ENCODE measurements at regions not wholly inside any gene's neighbourhood (a gene's known extent, or its start where the extent isn't known, plus 50 kb on each side); places are given as distances from the start of the nearest gene placed in this dataset.
"Not testable (repeated sequence)": the region's sequence is repeated elsewhere in the genome, so short reads cannot be mapped to it uniquely, and the experiment has no call there.

DNA sequence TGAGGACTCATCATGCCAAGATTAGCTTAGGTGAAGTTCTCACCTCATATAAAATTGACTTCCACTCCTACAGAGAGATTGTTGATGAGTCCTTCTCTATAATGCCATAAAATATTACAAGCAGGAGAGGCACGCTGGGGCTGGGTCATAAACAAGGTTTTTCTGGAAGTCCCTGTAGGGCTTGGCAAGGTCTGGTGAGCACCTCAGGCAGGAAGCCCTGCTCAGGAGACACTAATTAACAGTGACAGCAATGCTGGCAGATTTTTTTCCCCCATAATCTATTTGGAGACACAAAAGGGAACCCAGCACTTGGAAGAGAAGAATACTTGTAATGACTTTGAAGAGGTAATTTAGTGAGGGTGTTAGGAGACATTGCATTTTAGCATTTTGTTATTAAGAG, 118.7 kb downstream of the DIRAS2 start:
- WGBS: 0% methylated on average over 1 of the region's 1 CpG
- intact Hi-C loops (cut with DNase I): no loop called here
- DNase-seq (ENCODE audit: low spot score): no peak
- Histone ChIP-seq H3K27ac (no peak overlapping the region), H3K4me3 (no peak overlapping the region), H3K36me3 (no peaks in the 10 kb centered on the region), H3K4me1 (replicated peaks) (no peaks in the 10 kb centered on the region), H3K9me3 (no peaks in the 10 kb centered on the region), H3K27me3 (replicated peaks; ENCODE audit: insufficient read depth) (no peaks in the 10 kb centered on the region)
- TF ChIP-seq POLR2AphosphoS5 (IDR thresholded peaks at IDR 0.05) (no peak), POLR2A (IDR thresholded peaks at IDR 0.05) (no peak)
- TF ChIP-seq, protein P1, sequence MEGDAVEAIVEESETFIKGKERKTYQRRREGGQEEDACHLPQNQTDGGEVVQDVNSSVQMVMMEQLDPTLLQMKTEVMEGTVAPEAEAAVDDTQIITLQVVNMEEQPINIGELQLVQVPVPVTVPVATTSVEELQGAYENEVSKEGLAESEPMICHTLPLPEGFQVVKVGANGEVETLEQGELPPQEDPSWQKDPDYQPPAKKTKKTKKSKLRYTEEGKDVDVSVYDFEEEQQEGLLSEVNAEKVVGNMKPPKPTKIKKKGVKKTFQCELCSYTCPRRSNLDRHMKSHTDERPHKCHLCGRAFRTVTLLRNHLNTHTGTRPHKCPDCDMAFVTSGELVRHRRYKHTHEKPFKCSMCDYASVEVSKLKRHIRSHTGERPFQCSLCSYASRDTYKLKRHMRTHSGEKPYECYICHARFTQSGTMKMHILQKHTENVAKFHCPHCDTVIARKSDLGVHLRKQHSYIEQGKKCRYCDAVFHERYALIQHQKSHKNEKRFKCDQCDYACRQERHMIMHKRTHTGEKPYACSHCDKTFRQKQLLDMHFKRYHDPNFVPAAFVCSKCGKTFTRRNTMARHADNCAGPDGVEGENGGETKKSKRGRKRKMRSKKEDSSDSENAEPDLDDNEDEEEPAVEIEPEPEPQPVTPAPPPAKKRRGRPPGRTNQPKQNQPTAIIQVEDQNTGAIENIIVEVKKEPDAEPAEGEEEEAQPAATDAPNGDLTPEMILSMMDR (IDR thresholded peaks at IDR 0.05): no peak

DNA sequence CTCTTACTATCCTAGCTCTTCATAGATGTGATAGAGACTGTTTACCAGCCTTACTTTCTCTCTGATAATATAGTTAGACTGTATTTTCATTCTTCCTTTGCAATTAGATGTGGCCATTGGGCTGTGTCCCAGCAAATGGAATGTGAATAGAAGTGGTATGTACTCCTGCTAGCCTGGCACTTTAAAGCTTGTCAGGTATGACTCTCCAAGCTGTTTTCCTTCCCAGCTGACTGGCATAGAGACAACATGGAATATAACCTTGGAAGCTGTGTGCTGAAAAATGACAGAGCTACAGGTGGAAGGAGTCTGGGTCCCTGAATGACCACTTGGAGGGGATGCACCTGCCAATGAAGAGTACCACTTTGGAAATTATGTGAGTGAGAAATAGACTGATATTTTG, 116.2 kb downstream of the DIRAS2 start:
- Histone ChIP-seq H3K4me3 (no peak overlapping the region), H3K27ac (no peak overlapping the region), H3K4me1 (replicated peaks) (no peaks in the 10 kb centered on the region), H3K27me3 (replicated peaks; ENCODE audit: insufficient read depth) (no peaks in the 10 kb centered on the region), H3K36me3 (no peaks in the 10 kb centered on the region), H3K9me3 (no peaks in the 10 kb centered on the region)
- DNase-seq (ENCODE audit: low spot score): no peak
- TF ChIP-seq POLR2AphosphoS5 (IDR thresholded peaks at IDR 0.05): no peak
- no peak for TF ChIP-seq POLR2A (IDR thresholded peaks at IDR 0.05)
- TF ChIP-seq, protein P1 (IDR thresholded peaks at IDR 0.05): no peak
- intact Hi-C loops (cut with DNase I): no loop called here

DNA sequence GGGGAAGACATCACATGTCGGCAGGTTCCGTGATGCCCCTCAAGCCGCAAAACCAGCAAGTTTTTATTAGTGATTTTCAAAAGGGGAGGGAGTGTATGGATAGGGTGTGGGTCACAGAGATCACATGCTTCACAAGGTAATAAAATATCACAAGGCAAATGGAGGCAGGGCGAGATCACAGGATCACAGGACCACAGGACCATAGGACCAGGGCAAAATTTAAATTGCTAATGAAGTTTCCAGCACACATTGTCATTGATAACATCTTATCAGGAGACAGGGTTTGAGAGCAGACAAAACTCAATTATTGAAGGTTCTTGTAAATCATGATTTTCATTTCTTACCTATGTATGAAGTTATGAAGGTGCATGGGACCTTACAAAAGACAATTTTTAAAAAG, 106.5 kb downstream of the DIRAS2 start:
- DNase-seq (ENCODE audit: low spot score); H3K9me3 ChIP-seq; H3K4me1 ChIP-seq (replicated peaks); intact Hi-C loops (cut with DNase I); H3K27ac ChIP-seq; H3K27me3 ChIP-seq (replicated peaks; ENCODE audit: insufficient read depth); H3K4me3 ChIP-seq; H3K36me3 ChIP-seq: not testable (repeated sequence)
- 52% methylated on average over 4 of the region's 4 CpGs for WGBS

DNA sequence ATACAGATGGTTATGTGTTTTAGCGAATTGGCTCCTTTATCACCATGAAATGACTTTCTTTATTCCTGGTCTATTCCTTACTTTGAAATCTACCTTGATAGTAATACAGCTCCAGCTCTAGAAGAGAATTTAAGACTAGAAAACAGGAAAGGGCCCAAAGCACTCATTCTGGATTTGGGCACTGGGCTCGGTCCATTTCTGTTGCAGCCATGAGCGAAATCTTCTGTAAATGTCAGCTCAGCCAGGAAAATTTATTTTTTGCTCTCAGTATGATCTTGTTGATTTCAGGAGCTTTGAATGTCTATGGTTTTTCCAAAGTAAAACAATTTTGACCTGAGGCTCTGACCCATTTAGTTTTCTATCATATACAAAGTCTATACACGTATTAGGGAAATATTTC, 104.1 kb downstream of the DIRAS2 start:
- intact Hi-C loops (cut with DNase I): no loop called here
- Histone ChIP-seq H3K4me1 (replicated peaks) (no peaks in the 10 kb centered on the region), H3K36me3 (no peaks in the 10 kb centered on the region), H3K4me3 (no peak overlapping the region), H3K27me3 (replicated peaks; ENCODE audit: insufficient read depth) (no peaks in the 10 kb centered on the region), H3K27ac (no peak overlapping the region), H3K9me3 (no peaks in the 10 kb centered on the region)
- no peak for DNase-seq (ENCODE audit: low spot score)
- TF ChIP-seq, protein P1 (IDR thresholded peaks at IDR 0.05): no peak
- TF ChIP-seq POLR2A (IDR thresholded peaks at IDR 0.05): no peak
- no peak for TF ChIP-seq POLR2AphosphoS5 (IDR thresholded peaks at IDR 0.05)
- 90% methylated on average over 4 of the region's 4 CpGs for WGBS

DNA sequence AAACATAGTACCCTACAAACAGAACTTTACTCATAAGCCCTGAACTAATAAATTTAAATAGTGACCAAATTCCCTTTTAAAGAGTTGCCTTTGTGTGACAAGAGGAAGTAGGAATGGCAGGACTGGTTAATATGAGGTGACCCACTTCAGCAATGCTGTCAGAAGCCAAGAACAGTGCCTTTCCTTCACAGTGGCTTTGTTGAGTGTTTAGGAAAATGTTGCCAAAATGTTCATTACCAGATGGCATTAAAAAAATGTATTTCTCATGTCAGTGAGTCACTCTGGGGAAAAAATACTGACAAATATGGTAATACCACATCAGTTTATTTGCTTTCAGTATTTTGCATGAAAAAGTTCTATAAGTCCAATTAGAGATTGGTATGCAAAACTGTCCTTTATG, 103.3 kb downstream of the DIRAS2 start:
- Histone ChIP-seq H3K27me3 (replicated peaks; ENCODE audit: insufficient read depth) (no peaks in the 10 kb centered on the region), H3K36me3 (no peaks in the 10 kb centered on the region), H3K4me1 (replicated peaks) (no peaks in the 10 kb centered on the region), H3K9me3 (no peaks in the 10 kb centered on the region), H3K4me3 (no peak overlapping the region), H3K27ac (no peak overlapping the region)
- TF ChIP-seq, protein P1 (IDR thresholded peaks at IDR 0.05): no peak
- TF ChIP-seq POLR2A (IDR thresholded peaks at IDR 0.05): no peak
- TF ChIP-seq POLR2AphosphoS5 (IDR thresholded peaks at IDR 0.05): no peak
- intact Hi-C loops (cut with DNase I): no loop called here
- DNase-seq (ENCODE audit: low spot score): no peak
